ENCODE measurements at regions not wholly inside any gene's neighbourhood (a gene's known extent, or its start where the extent isn't known, plus 50 kb on each side); places are given as distances from the start of the nearest gene placed in this dataset.

GRCh38 chr15:62269504-62269903, 104.4 kb upstream of the C2CD4B start:
- Histone ChIP-seq H3K36me3 (ENCODE audit: control insufficient read depth, insufficient read depth, low read length) (no peaks in the 10 kb centered on the region), H3K4me3 (ENCODE audit: low read depth, low read length) (no peak overlapping the region), H3K79me2 (no peaks in the 10 kb centered on the region), H3K9ac (no peak overlapping the region), H3K27ac (no peak overlapping the region), H2AFZ (no peak overlapping the region), H3K27me3 (ENCODE audit: control insufficient read depth, insufficient read depth, low read length) (no peaks in the 10 kb centered on the region), H3K9me3 (ENCODE audit: control insufficient read depth, low read length) (no peaks in the 10 kb centered on the region), H3K4me1 (no peaks in the 10 kb centered on the region), H3K4me2 (ENCODE audit: low read length) (no peak overlapping the region)
- TF ChIP-seq CTCF (IDR thresholded peaks at IDR 0.05), result no peak

DNA sequence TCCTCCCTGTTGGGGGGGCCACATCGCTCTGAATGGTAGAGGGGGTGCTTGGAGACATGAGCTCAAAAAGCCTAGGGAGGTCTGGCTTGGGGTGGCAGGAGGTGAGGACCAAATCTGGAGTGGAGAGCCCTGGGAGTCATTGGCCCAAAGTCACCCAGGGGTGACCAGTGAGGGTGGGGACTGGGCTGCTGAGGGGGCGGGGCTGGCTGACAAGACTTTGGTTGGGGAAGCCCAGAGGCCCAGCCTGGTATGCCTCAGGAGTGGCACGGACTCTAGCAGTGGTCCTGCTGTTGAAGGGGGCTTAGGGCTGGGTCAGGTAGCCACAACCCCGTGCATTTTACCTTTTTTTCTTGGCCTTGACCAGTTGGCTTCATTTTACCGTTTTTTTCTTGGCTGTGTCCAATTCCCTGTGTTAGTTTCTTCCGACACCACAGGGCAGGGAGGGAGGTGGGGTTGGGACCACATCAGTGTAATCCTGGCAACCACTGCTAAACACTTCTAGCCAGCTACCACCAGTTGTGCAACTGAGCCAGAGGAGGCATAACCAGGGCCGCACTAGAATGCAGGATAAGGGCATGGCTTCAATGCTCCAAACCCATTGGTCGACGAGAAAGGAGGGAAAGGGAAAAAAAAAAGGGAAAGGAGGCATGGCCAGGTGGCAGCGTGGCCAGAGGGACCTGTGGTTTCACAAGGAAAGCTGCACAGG, 105.3 kb upstream of the C2CD4B start:
- Histone ChIP-seq H3K27me3 (ENCODE audit: control insufficient read depth, insufficient read depth, low read length) (no peaks in the 10 kb centered on the region), H3K36me3 (ENCODE audit: control insufficient read depth, insufficient read depth, low read length) (no peaks in the 10 kb centered on the region), H2AFZ (no peak overlapping the region), H3K9me3 (ENCODE audit: control insufficient read depth, low read length) (no peaks in the 10 kb centered on the region), H3K4me3 (ENCODE audit: low read depth, low read length) (no peak overlapping the region), H3K4me2 (ENCODE audit: low read length) (no peak overlapping the region), H3K9ac (no peak overlapping the region), H3K27ac (no peak overlapping the region), H3K4me1 (no peaks in the 10 kb centered on the region), H3K79me2 (no peaks in the 10 kb centered on the region)
- TF ChIP-seq CTCF (IDR thresholded peaks at IDR 0.05), result no peak

DNA sequence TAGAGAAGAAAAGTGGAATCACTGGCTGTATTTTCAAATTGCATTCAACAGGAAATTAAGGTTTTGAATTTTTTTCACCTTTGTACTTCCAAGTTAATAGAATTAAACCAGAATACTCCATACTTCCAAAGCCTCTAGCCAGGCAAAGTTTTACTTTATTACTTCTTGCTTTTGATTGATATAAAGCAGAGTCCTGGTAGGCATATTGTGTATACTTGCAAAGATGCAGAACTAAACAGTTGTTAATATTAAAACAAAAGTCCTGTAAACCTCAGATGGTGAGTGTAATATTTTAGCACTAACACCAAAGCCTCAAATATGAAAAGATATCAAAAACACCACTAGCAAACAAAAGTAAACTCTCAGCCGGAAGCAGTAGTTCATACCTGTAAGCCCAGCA, 107.2 kb upstream of the C2CD4B start:
- no peaks in the 10 kb centered on the region for H3K4me1 ChIP-seq
- H3K9me3 ChIP-seq (ENCODE audit: control insufficient read depth, low read length), result no peaks in the 10 kb centered on the region
- H3K4me3 ChIP-seq (ENCODE audit: low read depth, low read length), result no peak overlapping the region
- no peak overlapping the region for H3K4me2 ChIP-seq (ENCODE audit: low read length)
- H3K27me3 ChIP-seq (ENCODE audit: control insufficient read depth, insufficient read depth, low read length), result no peaks in the 10 kb centered on the region
- no peak overlapping the region for H3K9ac ChIP-seq
- no peak overlapping the region for H3K27ac ChIP-seq
- no peak for TF ChIP-seq CTCF (IDR thresholded peaks at IDR 0.05)
- no peaks in the 10 kb centered on the region for H3K79me2 ChIP-seq
- no peak overlapping the region for H2AFZ ChIP-seq
- no peaks in the 10 kb centered on the region for H3K36me3 ChIP-seq (ENCODE audit: control insufficient read depth, insufficient read depth, low read length)

DNA sequence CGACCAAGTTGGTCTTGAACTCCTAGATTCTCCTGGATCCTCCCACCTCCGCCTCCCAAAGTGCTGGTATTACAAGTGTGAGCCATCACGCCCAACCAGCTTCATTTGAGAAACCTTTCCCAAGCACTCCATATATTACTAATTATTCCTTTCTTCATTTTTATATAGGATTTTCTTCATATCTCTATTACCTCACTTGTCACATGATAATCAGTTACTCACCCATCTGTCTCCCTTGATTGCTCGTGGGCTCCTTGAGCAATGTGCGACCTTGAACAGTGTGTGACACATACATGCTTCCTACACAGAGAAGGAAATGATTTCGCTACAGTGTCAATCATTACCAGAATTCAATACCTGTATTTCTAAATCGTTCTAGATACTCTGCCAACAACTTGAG, 110.7 kb upstream of the C2CD4B start:
- no peaks in the 10 kb centered on the region for H3K9me3 ChIP-seq (ENCODE audit: control insufficient read depth, low read length)
- H2AFZ ChIP-seq, result no peak overlapping the region
- H3K4me2 ChIP-seq (ENCODE audit: low read length), result no peak overlapping the region
- no peak for TF ChIP-seq CTCF (IDR thresholded peaks at IDR 0.05)
- H3K27ac ChIP-seq, result no peak overlapping the region
- H3K4me1 ChIP-seq, result no peaks in the 10 kb centered on the region
- no peaks in the 10 kb centered on the region for H3K27me3 ChIP-seq (ENCODE audit: control insufficient read depth, insufficient read depth, low read length)
- H3K36me3 ChIP-seq (ENCODE audit: control insufficient read depth, insufficient read depth, low read length), result no peaks in the 10 kb centered on the region
- H3K9ac ChIP-seq, result no peak overlapping the region
- H3K4me3 ChIP-seq (ENCODE audit: low read depth, low read length), result no peak overlapping the region
- no peaks in the 10 kb centered on the region for H3K79me2 ChIP-seq

GRCh38 chr15:62277816-62278394, 112.8 kb upstream of the C2CD4B start:
- no peak overlapping the region for H3K4me2 ChIP-seq (ENCODE audit: low read length)
- TF ChIP-seq CTCF (IDR thresholded peaks at IDR 0.05), result no peak
- no peak overlapping the region for H3K9ac ChIP-seq

More at GRCh38 chr15:62277816-62278394, 112.8 kb upstream of the C2CD4B start:
- Histone ChIP-seq H3K79me2 (no peaks in the 10 kb centered on the region), H2AFZ (no peak overlapping the region), H3K9me3 (ENCODE audit: control insufficient read depth, low read length) (no peaks in the 10 kb centered on the region), H3K27ac (no peak overlapping the region), H3K4me3 (ENCODE audit: low read depth, low read length) (no peak overlapping the region), H3K4me1 (no peaks in the 10 kb centered on the region), H3K36me3 (ENCODE audit: control insufficient read depth, insufficient read depth, low read length) (no peaks in the 10 kb centered on the region), H3K27me3 (ENCODE audit: control insufficient read depth, insufficient read depth, low read length) (no peaks in the 10 kb centered on the region)
